IPS-18a (cell line): ENCODE measurements at regions not wholly inside any gene's neighbourhood (a gene's known extent, or its start where the extent isn't known, plus 50 kb on each side); places are given as distances from the start of the nearest gene placed in this dataset.

Experiments
- H3K27ac ChIP-seq: one replicate; pipeline ENCODE4 v1.5.1; 2013; ENCODE audit warnings: low read length
- H3K27me3 ChIP-seq: one replicate; pipeline ENCODE4 v1.6.1; 2013; ENCODE audit warnings: mild to moderate bottlenecking, low read length; ENCODE audit not compliant: control insufficient read depth, insufficient read depth
- H3K36me3 ChIP-seq: one replicate; pipeline ENCODE4 v1.6.1; 2013; ENCODE audit warnings: low read depth, low read length; ENCODE audit not compliant: control insufficient read depth
- H3K4me1 ChIP-seq: one replicate; pipeline ENCODE4 v1.6.1; 2013; ENCODE audit warnings: low read depth, low read length; ENCODE audit not compliant: control insufficient read depth
- H3K4me3 ChIP-seq: one replicate; pipeline ENCODE4 v1.5.1; 2013; ENCODE audit warnings: low read length
- H3K9ac ChIP-seq: one replicate; pipeline ENCODE4 v1.6.1; 2013; ENCODE audit warnings: mild to moderate bottlenecking, low read length, moderate library complexity
- H3K9me3 ChIP-seq: one replicate; pipeline ENCODE4 v1.6.1; 2013; ENCODE audit warnings: low read depth, low read length; ENCODE audit not compliant: control insufficient read depth

GRCh38 chr2:886072-887022, 64.3 kb upstream of the SNTG2 start:
- Histone ChIP-seq H3K36me3 (no peaks in the 10 kb centered on the region), H3K27me3 (peaks cover 19% of the 10 kb centered on the region), H3K27ac (no peak overlapping the region), H3K4me1 (peaks cover 24% of the 10 kb centered on the region), H3K9me3 (no peaks in the 10 kb centered on the region), H3K4me3 (no peak overlapping the region), H3K9ac (no peak overlapping the region)

GRCh38 chr2:885230-886071, 65.2 kb upstream of the SNTG2 start:
- Histone ChIP-seq H3K4me3 (no peak overlapping the region), H3K9me3 (no peaks in the 10 kb centered on the region), H3K27me3 (peaks cover 19% of the 10 kb centered on the region), H3K36me3 (no peaks in the 10 kb centered on the region), H3K9ac (no peak overlapping the region), H3K4me1 (peaks cover 24% of the 10 kb centered on the region), H3K27ac (no peak overlapping the region)

GRCh38 chr2:883803-884748, 66.6 kb upstream of the SNTG2 start:
- Histone ChIP-seq H3K27ac (no peak overlapping the region), H3K4me3 (no peak overlapping the region), H3K4me1 (peaks cover 24% of the 10 kb centered on the region), H3K9me3 (no peaks in the 10 kb centered on the region), H3K27me3 (peaks cover 19% of the 10 kb centered on the region), H3K9ac (no peak overlapping the region), H3K36me3 (no peaks in the 10 kb centered on the region)

DNA sequence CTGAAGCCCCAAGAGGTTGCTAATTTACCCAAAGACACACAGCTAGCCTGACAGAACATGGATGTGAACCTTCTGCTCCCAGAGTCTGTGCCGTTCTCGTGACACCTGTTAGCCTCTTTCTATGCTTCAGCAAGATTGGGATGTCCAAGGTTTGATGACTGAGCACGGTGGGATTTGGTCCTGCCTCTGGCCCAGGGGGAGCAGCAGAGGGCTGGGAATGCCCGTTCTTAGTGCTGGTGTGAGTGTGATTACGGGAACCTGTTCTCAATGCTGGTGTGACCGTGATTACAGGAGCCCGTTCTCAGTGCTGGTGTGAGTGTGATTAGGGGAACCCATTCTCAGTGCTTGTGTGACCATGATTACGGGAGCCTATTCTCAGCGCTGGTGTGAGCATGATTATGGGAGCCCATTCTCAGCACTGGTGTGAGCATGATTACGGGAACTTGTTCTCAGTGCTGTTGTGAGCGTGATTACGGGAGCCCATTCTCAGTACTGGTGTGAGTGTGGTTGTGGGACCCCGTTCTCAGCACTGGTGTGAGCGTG, 67.3 kb upstream of the SNTG2 start:
- Histone ChIP-seq H3K4me1 (peaks cover 24% of the 10 kb centered on the region), H3K27me3 (peaks cover 19% of the 10 kb centered on the region), H3K27ac (no peak overlapping the region), H3K9ac (no peak overlapping the region), H3K9me3 (no peaks in the 10 kb centered on the region), H3K4me3 (no peak overlapping the region), H3K36me3 (no peaks in the 10 kb centered on the region)

DNA sequence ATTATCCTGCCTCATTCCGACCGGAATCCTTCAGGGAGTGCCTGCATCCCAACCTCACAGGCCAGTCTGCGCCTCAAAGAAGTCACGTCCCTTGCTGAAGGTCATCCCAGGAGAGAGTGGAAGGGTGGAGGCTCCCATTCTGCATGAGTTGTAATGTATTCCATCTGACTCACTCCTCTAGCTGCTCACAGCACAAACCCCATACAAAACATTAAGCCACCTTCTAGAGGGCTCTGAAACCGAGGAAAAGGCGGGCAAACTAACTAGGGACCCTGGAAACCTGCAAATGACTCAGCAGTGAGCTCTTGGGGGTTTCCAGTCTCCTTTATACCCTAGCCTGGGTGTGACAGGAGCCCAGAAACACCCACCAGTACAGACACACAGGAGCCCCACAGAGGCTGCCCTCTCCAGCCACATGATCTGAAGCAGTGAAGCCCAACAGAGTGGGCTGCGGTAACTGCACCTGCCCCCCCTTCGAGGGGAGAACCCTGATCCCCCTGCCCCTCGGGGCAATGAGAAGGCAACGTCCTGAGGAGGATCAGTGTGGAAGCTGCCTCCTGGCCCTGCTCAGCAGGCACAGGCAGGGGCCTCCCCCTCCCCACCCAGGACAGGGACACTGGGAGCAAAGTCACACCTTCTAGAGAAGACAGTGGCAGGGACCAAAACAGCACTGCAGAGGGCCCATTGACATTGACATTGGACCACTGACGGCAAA, 69.3 kb upstream of the SNTG2 start:
- no peak overlapping the region for H3K27ac ChIP-seq
- H3K9me3 ChIP-seq = no peaks in the 10 kb centered on the region
- H3K36me3 ChIP-seq = no peaks in the 10 kb centered on the region
- no peak overlapping the region for H3K4me3 ChIP-seq
- peaks cover 19% of the 10 kb centered on the region for H3K27me3 ChIP-seq
- H3K9ac ChIP-seq = no peak overlapping the region
- peaks cover 13% of the 10 kb centered on the region for H3K4me1 ChIP-seq

- Histone ChIP-seq H3K9ac (no peak overlapping the region), H3K4me1 (peaks cover 13% of the 10 kb centered on the region), H3K9me3 (no peaks in the 10 kb centered on the region), H3K27me3 (peaks cover 19% of the 10 kb centered on the region), H3K36me3 (no peaks in the 10 kb centered on the region), H3K4me3 (no peak overlapping the region), H3K27ac (no peak overlapping the region)
These were observed 70.3 kb upstream of the SNTG2 start for GRCh38 chr2:880201-880970.

DNA sequence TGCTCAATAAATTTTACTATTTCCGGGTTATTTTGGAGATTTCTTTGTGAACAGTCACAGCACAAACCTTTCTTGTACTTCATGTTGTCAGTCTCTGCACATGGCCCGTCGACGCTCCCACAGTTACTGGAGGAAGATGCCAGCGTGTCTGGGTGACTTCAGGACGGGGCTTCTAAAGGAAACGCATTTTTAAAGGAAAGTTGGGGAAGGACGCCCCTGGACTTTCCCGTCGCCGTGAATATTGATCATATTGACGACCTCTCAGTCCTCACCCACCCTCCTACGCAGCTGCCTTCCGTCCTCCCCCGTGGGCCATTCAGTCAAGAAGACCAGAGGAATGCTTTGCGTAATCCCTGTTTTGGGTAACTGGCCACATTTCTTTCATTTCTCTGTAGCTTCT, 71.1 kb upstream of the SNTG2 start:
- H3K4me1 ChIP-seq = peaks cover 8% of the 10 kb centered on the region
- peaks cover 19% of the 10 kb centered on the region for H3K27me3 ChIP-seq
- no peak overlapping the region for H3K27ac ChIP-seq
- no peak overlapping the region for H3K4me3 ChIP-seq
- H3K36me3 ChIP-seq = no peaks in the 10 kb centered on the region
- no peaks in the 10 kb centered on the region for H3K9me3 ChIP-seq
- no peak overlapping the region for H3K9ac ChIP-seq

- Histone ChIP-seq H3K9me3 (no peaks in the 10 kb centered on the region), H3K36me3 (no peaks in the 10 kb centered on the region), H3K27ac (no peak overlapping the region), H3K27me3 (peaks cover 14% of the 10 kb centered on the region), H3K4me3 (no peak overlapping the region), H3K9ac (no peak overlapping the region), H3K4me1 (no peaks in the 10 kb centered on the region)
These were observed 72.3 kb upstream of the SNTG2 start for GRCh38 chr2:878245-878930.

GRCh38 chr2:877747-878146, 72.9 kb upstream of the SNTG2 start:
- no peaks in the 10 kb centered on the region for H3K4me1 ChIP-seq
- H3K9me3 ChIP-seq = no peaks in the 10 kb centered on the region
- H3K27me3 ChIP-seq = peaks cover 7% of the 10 kb centered on the region
- H3K9ac ChIP-seq = no peak overlapping the region
- no peak overlapping the region for H3K27ac ChIP-seq
- H3K36me3 ChIP-seq = no peaks in the 10 kb centered on the region
- no peak overlapping the region for H3K4me3 ChIP-seq
